Epithelial cell of prostate (primary cell): ENCODE measurements at regions not wholly inside any gene's neighbourhood (a gene's known extent, or its start where the extent isn't known, plus 50 kb on each side); places are given as distances from the start of the nearest gene placed in this dataset.

ENCODE experiments used
- DNase-seq: peaks from one replicate; pipeline ENCODE4 v3.0.0-alpha.2; 2011; ENCODE audit warnings: low read depth, low spot score
- H3K27ac ChIP-seq: fragments of 450-650 bp; 2 replicates; pipeline ENCODE4 v1.5.1; 2017; ENCODE audit warnings: mild to moderate bottlenecking

GRCh38 chr16:55040366-55041086 is 109.9 kb downstream of the IRX5 start:
- DNase-seq, result no peak
- no peak overlapping the region for H3K27ac ChIP-seq

- no peak for DNase-seq
- H3K27ac ChIP-seq, result no peak overlapping the region
These were observed 111.0 kb downstream of the IRX5 start for GRCh38 chr16:55041540-55042234.

- no peak overlapping the region for H3K27ac ChIP-seq
- no peak for DNase-seq
These were observed 112.1 kb downstream of the IRX5 start for GRCh38 chr16:55042556-55043432.

- no peak for DNase-seq
- no peak overlapping the region for H3K27ac ChIP-seq
These were observed 112.8 kb downstream of the IRX5 start for GRCh38 chr16:55043499-55043898.

GRCh38 chr16:55044201-55044975 is 113.7 kb downstream of the IRX5 start:
- no peak for DNase-seq
- H3K27ac ChIP-seq, result no peak overlapping the region

GRCh38 chr16:55045329-55045728 is 114.7 kb downstream of the IRX5 start:
- no peak for DNase-seq
- no peak overlapping the region for H3K27ac ChIP-seq

- no peak for DNase-seq
- H3K27ac ChIP-seq, result no peak overlapping the region
These were observed 115.2 kb downstream of the IRX5 start for GRCh38 chr16:55045756-55046460.

- no peak overlapping the region for H3K27ac ChIP-seq
- no peak for DNase-seq
These were observed 115.8 kb downstream of the IRX5 start for GRCh38 chr16:55046513-55046912.

GRCh38 chr16:55046916-55047315 is 116.3 kb downstream of the IRX5 start:
- no peak for DNase-seq
- no peak overlapping the region for H3K27ac ChIP-seq

GRCh38 chr16:55047331-55047730 is 116.7 kb downstream of the IRX5 start:
- no peak for DNase-seq
- no peak overlapping the region for H3K27ac ChIP-seq

GRCh38 chr16:55047903-55048497 is 117.3 kb downstream of the IRX5 start:
- no peak for DNase-seq
- no peak overlapping the region for H3K27ac ChIP-seq

GRCh38 chr16:55048745-55049144 is 118.1 kb downstream of the IRX5 start:
- no peak overlapping the region for H3K27ac ChIP-seq
- DNase-seq, result no peak

GRCh38 chr16:55051571-55052347 is 121.1 kb downstream of the IRX5 start:
- H3K27ac ChIP-seq, result no peak overlapping the region
- DNase-seq, result no peak

- no peak overlapping the region for H3K27ac ChIP-seq
These were observed 121.7 kb downstream of the IRX5 start for GRCh38 chr16:55052348-55052734.

GRCh38 chr16:55052741-55053415 is 122.2 kb downstream of the IRX5 start:
- DNase-seq, result no peak
- no peak overlapping the region for H3K27ac ChIP-seq

More at GRCh38 chr16:55052348-55052734, 121.7 kb downstream of the IRX5 start:
- no peak for DNase-seq

- DNase-seq, result no peak
- no peak overlapping the region for H3K27ac ChIP-seq
These were observed 124.6 kb downstream of the IRX5 start for GRCh38 chr16:55055262-55055661.

GRCh38 chr16:55056585-55057401 is 126.1 kb downstream of the IRX5 start:
- no peak for DNase-seq
- no peak overlapping the region for H3K27ac ChIP-seq
